D721Med (cell line): ENCODE measurements at regions not wholly inside any gene's neighbourhood (a gene's known extent, or its start where the extent isn't known, plus 50 kb on each side); places are given as distances from the start of the nearest gene placed in this dataset.

Experiments used
- DNase-seq: peaks from one replicate; pipeline ENCODE4 v3.0.0; 2011; ENCODE audit warnings: low spot score; ENCODE audit not compliant: insufficient read length
- FAIRE-seq: peaks from 2 replicates; lab custom pipeline; 2011; peaks lifted over from hg19 to GRCh38; lab: Jason Lieb, UNC
- TF ChIP-seq, protein P1 (sequence below): IDR thresholded peaks from 2 replicates; pipeline ENCODE4 v1.5.1; 2012; ENCODE audit warnings: mild to moderate bottlenecking, control low read depth; ENCODE audit not compliant: insufficient read depth; ENCODE audit errors: missing control alignments

DNA sequence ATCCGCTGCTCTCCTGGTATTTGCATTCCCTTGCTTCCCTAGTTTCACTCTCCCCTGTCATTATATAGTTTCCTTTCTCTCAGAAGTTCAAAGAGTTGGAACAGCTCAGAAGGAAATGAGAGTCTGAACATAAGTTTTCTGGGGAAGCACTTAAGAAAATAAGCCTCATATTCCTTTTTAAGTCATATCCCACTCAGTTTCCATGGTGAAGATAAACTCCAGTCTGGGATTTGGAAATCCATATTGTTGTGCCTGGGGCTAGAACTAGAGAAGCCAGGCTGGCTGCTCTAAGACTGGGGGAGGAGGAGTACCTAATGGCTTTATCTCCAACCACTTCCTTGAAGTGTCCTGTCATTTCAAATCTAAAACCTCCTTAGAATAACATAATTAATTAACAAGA, 134.2 kb upstream of the ALCAM start:
- DNase-seq: no peak
- FAIRE-seq: no peak
- TF ChIP-seq, protein P1, sequence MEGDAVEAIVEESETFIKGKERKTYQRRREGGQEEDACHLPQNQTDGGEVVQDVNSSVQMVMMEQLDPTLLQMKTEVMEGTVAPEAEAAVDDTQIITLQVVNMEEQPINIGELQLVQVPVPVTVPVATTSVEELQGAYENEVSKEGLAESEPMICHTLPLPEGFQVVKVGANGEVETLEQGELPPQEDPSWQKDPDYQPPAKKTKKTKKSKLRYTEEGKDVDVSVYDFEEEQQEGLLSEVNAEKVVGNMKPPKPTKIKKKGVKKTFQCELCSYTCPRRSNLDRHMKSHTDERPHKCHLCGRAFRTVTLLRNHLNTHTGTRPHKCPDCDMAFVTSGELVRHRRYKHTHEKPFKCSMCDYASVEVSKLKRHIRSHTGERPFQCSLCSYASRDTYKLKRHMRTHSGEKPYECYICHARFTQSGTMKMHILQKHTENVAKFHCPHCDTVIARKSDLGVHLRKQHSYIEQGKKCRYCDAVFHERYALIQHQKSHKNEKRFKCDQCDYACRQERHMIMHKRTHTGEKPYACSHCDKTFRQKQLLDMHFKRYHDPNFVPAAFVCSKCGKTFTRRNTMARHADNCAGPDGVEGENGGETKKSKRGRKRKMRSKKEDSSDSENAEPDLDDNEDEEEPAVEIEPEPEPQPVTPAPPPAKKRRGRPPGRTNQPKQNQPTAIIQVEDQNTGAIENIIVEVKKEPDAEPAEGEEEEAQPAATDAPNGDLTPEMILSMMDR: no peak

DNA sequence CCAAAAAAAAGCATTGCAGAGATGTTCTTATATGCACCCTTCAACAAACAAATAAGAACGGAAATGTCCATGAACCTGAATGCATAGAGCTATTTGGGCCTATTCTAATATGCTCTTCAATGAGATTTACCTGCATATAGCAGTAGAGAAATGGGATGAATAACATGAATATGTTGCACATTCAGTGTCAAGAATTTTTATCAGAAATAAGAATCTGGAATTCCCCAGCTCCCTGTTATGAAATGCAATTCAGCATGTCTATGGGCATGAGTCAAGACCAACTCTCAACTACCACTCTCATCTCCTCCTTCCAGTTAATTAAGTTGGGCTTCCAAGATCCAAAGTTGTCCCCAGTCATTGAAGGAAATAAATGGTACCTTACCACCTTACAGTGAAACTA, 133.7 kb upstream of the ALCAM start:
- DNase-seq (no peak), FAIRE-seq (no peak)
- TF ChIP-seq, protein P1: no peak

DNA sequence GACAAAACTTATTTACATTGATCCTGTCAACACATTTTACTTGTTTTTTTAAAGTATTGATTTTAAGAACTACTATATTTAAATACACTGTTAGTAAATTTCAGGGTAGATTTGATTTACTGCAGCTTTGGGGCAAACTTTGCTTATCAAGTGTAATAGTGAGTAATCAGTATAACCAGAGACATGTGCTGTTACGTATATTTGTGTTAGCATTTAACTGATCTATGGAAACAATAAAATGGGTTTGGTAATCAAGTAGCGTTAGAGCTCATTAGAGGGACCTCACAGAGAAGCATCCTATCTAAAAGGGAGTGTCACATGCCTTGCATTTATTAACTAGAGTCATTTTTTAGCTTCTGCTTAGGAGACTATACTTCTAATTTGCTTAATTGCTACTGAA, 131.5 kb upstream of the ALCAM start:
- FAIRE-seq (no peak), DNase-seq (no peak)
- TF ChIP-seq, protein P1: no peak

- DNase-seq (no peak), FAIRE-seq (no peak)
- TF ChIP-seq, protein P1: no peak
Observed at GRCh38 chr3:105235785-105236184, 130.9 kb upstream of the ALCAM start.

DNA sequence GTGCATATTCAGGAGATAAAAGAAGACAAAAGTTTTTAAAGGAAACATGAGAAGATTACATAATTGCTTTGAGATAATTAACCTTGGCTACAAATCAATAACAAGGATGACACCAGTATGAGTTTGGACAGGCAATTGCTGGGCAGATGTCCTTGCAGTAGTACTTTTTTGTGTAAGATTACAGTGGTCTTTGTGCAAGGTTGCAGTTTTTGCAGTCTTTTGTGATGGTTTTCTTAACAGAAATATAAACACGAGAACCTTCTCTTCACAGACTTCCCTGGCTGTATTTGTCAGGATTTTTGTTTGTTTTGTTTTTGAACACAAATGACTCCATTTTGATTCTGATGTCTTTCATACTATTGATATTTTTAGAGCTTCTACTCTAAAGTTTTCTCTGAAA, 128.3 kb upstream of the ALCAM start:
- TF ChIP-seq, protein P1: no peak
- FAIRE-seq (no peak), DNase-seq (no peak)

GRCh38 chr3:105243076-105243475, 123.6 kb upstream of the ALCAM start:
- no peak for DNase-seq
- no peak for FAIRE-seq
- TF ChIP-seq, protein P1: no peak

DNA sequence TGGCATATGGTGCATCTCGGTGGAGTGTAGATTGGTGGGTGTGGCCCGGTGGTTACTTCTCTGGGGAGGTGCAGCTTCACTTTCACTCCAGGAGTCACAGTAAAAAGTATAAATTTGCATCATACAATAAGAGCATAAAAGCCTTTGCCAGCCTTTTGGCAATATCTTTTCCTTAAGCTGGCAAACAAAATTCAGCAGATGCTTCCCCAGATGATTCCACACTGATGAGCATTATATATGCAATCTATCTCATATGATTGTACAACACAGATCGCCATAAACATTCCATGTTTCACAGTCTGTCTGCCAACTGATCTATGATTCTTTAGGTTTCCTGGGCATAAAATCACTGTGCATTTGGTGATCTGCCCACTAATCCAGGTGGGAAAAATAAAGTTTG, 120.2 kb upstream of the ALCAM start:
- FAIRE-seq (no peak), DNase-seq (no peak)
- TF ChIP-seq, protein P1: no peak
